ENCODE measurements at regions not wholly inside any gene's neighbourhood (a gene's known extent, or its start where the extent isn't known, plus 50 kb on each side); places are given as distances from the start of the nearest gene placed in this dataset.

GRCh38 chr1:209328196-209328595 lies 255.3 kb upstream of the CAMK1G start:
- TF ChIP-seq, protein P1, sequence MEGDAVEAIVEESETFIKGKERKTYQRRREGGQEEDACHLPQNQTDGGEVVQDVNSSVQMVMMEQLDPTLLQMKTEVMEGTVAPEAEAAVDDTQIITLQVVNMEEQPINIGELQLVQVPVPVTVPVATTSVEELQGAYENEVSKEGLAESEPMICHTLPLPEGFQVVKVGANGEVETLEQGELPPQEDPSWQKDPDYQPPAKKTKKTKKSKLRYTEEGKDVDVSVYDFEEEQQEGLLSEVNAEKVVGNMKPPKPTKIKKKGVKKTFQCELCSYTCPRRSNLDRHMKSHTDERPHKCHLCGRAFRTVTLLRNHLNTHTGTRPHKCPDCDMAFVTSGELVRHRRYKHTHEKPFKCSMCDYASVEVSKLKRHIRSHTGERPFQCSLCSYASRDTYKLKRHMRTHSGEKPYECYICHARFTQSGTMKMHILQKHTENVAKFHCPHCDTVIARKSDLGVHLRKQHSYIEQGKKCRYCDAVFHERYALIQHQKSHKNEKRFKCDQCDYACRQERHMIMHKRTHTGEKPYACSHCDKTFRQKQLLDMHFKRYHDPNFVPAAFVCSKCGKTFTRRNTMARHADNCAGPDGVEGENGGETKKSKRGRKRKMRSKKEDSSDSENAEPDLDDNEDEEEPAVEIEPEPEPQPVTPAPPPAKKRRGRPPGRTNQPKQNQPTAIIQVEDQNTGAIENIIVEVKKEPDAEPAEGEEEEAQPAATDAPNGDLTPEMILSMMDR (IDR thresholded peaks at IDR 0.05) = no peak
- TF ChIP-seq POLR2AphosphoS5 (IDR thresholded peaks at IDR 0.05) (no peak), POLR2A (IDR thresholded peaks at IDR 0.05) (no peak)
